Frontal cortex (tissue), 3 donors: ENCODE measurements at regions not wholly inside any gene's neighbourhood (a gene's known extent, or its start where the extent isn't known, plus 50 kb on each side); places are given as distances from the start of the nearest gene placed in this dataset.

Source experiments
- DNase-seq, 2 donors: peaks; one replicate each; pipeline ENCODE4 v3.0.0; 2012; ENCODE audit warnings: low spot score in 2 of 2
- FAIRE-seq: peaks from 2 replicates; lab custom pipeline; 2012; peaks lifted over from hg19 to GRCh38; lab: Jason Lieb, UNC
- donor health status: control.
- donor health status: control.
- donor health status: control.

- no peak for FAIRE-seq
- no peak for DNase-seq
Observed at GRCh38 chr7:156218544-156219306, 406.5 kb upstream of the SHH start.

DNA sequence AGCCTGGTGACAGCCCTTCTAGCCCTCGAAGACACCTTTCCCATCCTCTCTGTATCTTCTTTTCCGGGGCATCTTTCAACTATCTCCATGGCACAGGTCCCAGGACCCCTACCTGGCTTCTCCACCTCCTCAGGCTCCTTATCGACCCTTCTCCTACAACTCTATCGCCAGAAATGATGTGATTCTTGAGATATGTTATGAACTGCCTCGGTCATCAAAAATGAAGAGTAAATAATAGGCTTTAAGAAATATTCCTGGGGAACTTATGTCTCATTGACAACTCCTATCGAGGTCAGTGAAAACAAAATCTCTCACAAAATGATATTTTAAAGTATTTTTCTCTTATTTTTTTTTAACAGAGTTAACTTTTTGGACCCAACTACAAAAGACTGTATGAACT is 405.5 kb upstream of the SHH start:
- FAIRE-seq, result no peak
- no peak for DNase-seq

DNA sequence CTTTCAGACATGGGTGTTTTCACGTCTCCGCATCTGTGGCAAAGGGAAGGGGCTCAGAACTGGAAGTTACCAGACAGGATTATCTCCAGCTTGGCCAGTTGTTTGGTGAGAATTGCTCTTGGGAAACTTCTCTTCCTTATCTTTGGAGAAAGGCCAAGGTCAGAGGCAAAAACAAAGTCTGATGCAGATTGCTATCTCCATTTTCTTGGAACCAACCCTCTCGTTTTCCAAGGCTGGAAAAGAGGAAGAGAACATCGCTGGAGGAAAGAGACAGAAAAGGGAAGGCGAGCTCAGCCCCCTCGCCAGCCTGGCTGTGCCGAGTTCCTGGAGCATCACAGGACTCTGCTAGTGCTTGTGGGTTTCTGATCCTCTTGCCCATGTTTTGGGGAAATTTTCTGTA is 396.8 kb upstream of the SHH start:
- DNase-seq (no peak), FAIRE-seq (no peak)

- no peak for DNase-seq
- no peak for FAIRE-seq
Observed at GRCh38 chr7:156207306-156207705, 395.0 kb upstream of the SHH start.

DNA sequence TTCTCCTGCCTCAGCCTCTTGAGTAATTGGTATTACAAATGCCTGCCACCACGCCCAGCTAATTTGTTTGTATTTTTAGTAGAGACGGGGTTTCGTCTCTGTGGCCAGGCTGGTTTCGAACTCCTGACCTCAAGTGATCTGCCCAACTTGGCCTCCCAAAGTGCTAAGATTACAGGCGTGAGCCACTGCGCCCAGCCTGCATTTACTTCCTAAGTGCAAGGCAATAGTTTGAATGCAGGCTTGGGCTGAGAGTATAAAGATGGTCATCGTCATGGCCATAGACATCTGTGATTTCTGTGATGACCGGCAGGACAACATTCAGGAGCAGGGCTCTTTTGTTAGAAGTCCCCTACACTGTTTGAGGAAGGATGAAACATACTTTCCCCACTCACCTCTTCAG is 393.9 kb upstream of the SHH start:
- DNase-seq, result no peak

GRCh38 chr7:156204820-156205219 is 392.6 kb upstream of the SHH start:
- FAIRE-seq (no peak), DNase-seq (no peak)

More for the DNA sequence above, 393.9 kb upstream of the SHH start:
- no peak for FAIRE-seq

- FAIRE-seq (no peak), DNase-seq (no peak)
Observed at GRCh38 chr7:156203923-156204322, 391.7 kb upstream of the SHH start.

DNA sequence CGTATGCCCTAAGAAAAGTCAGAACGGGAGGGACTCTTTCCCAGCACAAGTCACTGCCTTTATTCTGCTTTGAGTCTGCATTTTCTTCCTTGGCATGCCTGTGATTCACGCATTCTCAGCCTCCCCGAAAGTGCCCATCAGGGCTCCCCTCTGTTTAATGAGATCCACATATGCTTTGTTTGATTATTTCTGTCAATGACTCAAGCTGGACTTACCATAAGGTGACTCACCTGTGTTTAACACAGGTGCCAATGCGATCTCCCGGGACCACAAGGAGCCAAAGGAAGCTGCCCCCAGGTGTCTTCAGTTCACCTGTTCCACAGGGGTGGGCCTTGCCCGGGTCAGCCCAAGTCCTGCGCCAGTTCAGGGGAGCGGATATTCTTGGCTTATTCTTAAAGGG is 386.0 kb upstream of the SHH start:
- FAIRE-seq, result no peak

DNA sequence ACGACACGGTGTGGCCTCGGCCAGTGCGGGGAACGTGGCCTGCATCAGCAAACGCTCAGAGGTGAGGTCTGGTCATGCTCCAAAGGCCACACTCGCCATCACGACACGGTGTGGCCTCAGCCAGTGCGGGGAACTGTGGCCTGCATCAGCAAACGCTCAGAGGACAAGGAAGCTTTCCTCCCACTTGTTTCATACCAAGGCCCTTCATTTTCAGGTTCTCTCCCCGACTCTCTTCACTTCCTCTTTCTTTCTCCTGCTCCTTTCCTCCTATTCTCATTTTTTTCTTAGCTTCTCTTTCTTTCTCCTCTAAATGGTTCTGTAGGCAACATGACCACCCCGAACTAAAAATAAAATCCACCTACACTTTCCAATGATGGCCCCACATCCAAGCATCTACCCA is 384.4 kb upstream of the SHH start:
- no peak for FAIRE-seq
- DNase-seq, result no peak

More for the DNA sequence above, 386.0 kb upstream of the SHH start:
- DNase-seq, result no peak

GRCh38 chr7:156195276-156195675 is 383.0 kb upstream of the SHH start:
- DNase-seq (no peak), FAIRE-seq (no peak)

- FAIRE-seq, result no peak
- DNase-seq, result no peak
Observed at GRCh38 chr7:156194813-156195212, 382.6 kb upstream of the SHH start.

GRCh38 chr7:156192921-156193320 is 380.7 kb upstream of the SHH start:
- FAIRE-seq, result no peak
- DNase-seq, result no peak

- FAIRE-seq (no peak), DNase-seq (no peak)
Observed at GRCh38 chr7:156191090-156191489, 378.8 kb upstream of the SHH start.

GRCh38 chr7:156185076-156185475 is 372.8 kb upstream of the SHH start:
- no peak for FAIRE-seq
- no peak for DNase-seq

DNA sequence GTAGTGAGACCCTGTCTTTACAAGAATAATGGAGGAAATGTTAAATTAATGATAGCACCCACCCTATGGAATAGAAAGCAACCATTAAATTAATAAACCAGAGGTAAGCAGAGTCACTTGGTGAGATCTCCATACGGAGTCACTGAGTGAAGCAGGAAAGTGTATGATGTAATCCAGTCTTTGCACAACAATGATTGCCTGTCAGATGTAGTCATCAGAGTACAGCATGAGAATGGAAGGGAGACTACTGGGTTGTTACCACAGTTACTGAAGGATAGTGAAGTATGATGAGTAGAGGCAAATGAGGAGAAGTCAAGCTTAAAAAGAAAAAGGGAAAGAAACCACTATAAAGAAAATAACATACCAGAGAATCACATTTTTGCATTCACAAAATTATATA is 371.9 kb upstream of the SHH start:
- DNase-seq, result no peak
- no peak for FAIRE-seq

- no peak for FAIRE-seq
- DNase-seq, result no peak
Observed at GRCh38 chr7:156180451-156181229, 368.4 kb upstream of the SHH start.

DNA sequence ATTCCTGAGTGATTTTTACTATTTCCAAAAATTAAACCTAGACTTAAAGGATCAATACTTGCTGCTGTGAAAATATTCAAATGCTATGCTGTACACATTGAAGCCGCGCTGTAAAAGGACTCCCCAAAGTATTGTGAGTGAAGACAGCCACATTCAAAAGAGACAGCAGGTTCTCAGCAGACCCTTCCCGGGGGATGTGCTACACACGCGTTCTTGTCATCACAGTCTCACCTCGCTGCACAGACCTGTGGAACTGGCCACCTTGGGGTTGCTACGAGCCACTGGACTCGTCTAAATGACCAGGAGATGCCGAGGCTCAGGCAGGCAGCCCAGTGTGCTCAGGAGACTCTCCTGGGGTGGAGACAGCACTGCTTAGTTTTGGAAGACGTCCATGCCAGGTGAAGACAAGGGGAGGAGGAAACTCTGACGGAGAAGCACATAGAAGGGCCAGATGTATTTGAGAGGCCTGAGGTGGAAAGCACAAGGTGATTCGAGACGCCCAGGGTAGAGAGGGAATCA is 367.7 kb upstream of the SHH start:
- FAIRE-seq (no peak), DNase-seq (no peak)

DNA sequence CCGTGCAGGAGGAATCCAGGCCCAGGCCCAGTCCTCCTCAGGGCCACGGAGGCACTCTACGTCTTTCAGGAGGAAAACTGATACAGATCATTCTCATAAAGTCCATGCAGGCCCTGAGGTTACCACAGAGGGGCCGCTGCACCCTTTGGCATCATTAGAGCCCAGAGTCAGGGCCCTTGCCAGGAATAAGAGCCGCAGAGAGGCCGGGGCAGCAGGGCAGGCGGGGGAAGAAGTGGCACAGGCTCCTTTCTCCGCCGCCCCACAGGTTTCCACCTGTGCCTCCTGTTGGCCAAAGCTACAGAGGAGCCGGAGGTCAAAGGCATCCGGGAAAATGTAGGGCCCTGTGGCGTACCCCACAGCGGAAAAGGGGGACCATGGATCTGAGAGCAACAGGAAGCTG is 366.6 kb upstream of the SHH start:
- DNase-seq (no peak), FAIRE-seq (no peak)

GRCh38 chr7:156178214-156178613 is 366.0 kb upstream of the SHH start:
- no peak for FAIRE-seq
- DNase-seq, result no peak

- FAIRE-seq (no peak), DNase-seq (no peak)
Observed at GRCh38 chr7:156177422-156178055, 365.3 kb upstream of the SHH start.

DNA sequence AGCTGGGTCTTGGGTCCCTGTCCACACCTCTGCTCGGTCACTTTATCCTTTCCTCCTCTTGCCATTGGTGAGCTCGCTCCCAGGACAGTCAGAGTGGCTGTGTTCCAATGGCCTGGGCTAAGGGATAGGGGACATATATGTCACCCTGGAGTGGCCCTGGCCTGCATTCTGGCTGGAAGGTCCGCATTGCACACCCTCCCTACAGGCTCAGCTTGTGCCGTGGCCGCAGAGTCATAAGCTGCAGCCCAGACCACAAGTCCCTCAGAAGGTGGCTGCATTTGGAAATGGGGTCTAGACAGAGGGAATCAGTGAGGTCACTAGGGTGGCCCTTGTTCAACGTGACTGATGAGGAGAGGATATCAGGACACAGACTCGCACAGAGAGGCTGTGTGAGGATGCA is 363.8 kb upstream of the SHH start:
- no peak for DNase-seq
- FAIRE-seq, result no peak
